ENCODE measurements at regions not wholly inside any gene's neighbourhood (a gene's known extent, or its start where the extent isn't known, plus 50 kb on each side); places are given as distances from the start of the nearest gene placed in this dataset.

DNA sequence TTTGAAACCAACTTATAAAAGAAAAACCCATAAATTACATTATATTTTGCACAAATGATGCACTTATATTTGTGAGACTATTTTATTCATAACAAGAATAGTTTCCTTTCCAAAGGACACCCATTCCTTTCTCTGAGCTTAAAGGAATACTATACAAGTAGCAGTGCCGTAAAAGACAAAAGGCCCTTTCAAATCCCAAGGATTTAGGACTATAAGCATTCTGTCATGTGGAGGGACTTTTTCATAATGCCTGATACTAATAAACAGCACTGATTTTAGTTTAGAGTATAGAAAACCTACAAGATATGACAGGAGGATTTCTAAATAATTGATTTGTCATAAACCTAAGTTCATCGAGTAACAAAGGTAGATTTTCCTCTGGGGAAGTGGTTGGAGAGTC, 1134.2 kb upstream of the ZEB2 start:
- DNase-seq (ENCODE audit: low read depth in 1 of 2, low spot score in 1 of 2) = no peak
- TF ChIP-seq, protein P1, sequence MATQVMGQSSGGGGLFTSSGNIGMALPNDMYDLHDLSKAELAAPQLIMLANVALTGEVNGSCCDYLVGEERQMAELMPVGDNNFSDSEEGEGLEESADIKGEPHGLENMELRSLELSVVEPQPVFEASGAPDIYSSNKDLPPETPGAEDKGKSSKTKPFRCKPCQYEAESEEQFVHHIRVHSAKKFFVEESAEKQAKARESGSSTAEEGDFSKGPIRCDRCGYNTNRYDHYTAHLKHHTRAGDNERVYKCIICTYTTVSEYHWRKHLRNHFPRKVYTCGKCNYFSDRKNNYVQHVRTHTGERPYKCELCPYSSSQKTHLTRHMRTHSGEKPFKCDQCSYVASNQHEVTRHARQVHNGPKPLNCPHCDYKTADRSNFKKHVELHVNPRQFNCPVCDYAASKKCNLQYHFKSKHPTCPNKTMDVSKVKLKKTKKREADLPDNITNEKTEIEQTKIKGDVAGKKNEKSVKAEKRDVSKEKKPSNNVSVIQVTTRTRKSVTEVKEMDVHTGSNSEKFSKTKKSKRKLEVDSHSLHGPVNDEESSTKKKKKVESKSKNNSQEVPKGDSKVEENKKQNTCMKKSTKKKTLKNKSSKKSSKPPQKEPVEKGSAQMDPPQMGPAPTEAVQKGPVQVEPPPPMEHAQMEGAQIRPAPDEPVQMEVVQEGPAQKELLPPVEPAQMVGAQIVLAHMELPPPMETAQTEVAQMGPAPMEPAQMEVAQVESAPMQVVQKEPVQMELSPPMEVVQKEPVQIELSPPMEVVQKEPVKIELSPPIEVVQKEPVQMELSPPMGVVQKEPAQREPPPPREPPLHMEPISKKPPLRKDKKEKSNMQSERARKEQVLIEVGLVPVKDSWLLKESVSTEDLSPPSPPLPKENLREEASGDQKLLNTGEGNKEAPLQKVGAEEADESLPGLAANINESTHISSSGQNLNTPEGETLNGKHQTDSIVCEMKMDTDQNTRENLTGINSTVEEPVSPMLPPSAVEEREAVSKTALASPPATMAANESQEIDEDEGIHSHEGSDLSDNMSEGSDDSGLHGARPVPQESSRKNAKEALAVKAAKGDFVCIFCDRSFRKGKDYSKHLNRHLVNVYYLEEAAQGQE (IDR thresholded peaks at IDR 0.05; ENCODE audit: insufficient replicate concordance, low read depth) = no peak
- TF ChIP-seq, protein P2, sequence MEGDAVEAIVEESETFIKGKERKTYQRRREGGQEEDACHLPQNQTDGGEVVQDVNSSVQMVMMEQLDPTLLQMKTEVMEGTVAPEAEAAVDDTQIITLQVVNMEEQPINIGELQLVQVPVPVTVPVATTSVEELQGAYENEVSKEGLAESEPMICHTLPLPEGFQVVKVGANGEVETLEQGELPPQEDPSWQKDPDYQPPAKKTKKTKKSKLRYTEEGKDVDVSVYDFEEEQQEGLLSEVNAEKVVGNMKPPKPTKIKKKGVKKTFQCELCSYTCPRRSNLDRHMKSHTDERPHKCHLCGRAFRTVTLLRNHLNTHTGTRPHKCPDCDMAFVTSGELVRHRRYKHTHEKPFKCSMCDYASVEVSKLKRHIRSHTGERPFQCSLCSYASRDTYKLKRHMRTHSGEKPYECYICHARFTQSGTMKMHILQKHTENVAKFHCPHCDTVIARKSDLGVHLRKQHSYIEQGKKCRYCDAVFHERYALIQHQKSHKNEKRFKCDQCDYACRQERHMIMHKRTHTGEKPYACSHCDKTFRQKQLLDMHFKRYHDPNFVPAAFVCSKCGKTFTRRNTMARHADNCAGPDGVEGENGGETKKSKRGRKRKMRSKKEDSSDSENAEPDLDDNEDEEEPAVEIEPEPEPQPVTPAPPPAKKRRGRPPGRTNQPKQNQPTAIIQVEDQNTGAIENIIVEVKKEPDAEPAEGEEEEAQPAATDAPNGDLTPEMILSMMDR (IDR thresholded peaks at IDR 0.05; ENCODE audit: insufficient read depth, low read length) = no peak
- TF ChIP-seq SPI1 (IDR thresholded peaks at IDR 0.05; ENCODE audit: borderline replicate concordance, low read depth) = no peak
- no peak for TF ChIP-seq POLR2AphosphoS5 (IDR thresholded peaks at IDR 0.05; ENCODE audit: low read depth)
- no peak for TF ChIP-seq GABPA (IDR thresholded peaks at IDR 0.05; ENCODE audit: low read depth)
- no peak overlapping the region for H3K4me3 ChIP-seq (replicated peaks; ENCODE audit: insufficient read depth, low read length)
- H3K27ac ChIP-seq (replicated peaks) = no peak overlapping the region
- no peaks in the 10 kb centered on the region for H3K27me3 ChIP-seq (ENCODE audit: insufficient read depth, poor library complexity, severe bottlenecking)

DNA sequence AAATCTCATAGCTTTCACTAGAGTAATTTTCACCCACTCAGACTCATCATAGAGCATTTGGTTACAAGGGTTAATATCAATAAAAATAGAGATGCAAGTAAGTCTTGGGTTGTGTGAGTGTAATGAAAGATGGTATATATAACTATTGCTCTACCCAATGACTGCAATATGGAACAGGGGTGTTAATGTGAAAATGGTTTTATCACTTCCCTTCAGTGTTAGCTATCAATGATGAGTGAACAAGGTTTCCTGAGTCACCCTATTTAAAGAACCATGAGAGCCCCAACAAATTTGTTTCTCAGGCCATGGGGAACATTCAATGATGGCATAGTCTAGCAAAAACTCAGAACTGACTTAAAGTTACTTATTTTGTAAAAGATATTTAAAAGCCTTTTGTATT, 1133.6 kb upstream of the ZEB2 start:
- TF ChIP-seq, protein P1 (IDR thresholded peaks at IDR 0.05; ENCODE audit: insufficient replicate concordance, low read depth) = no peak
- TF ChIP-seq, protein P2 (IDR thresholded peaks at IDR 0.05; ENCODE audit: insufficient read depth, low read length) = no peak
- TF ChIP-seq SPI1 (IDR thresholded peaks at IDR 0.05; ENCODE audit: borderline replicate concordance, low read depth) (no peak), GABPA (IDR thresholded peaks at IDR 0.05; ENCODE audit: low read depth) (no peak), POLR2AphosphoS5 (IDR thresholded peaks at IDR 0.05; ENCODE audit: low read depth) (no peak)
- no peak for DNase-seq (ENCODE audit: low read depth in 1 of 2, low spot score in 1 of 2)
- H3K27me3 ChIP-seq (ENCODE audit: insufficient read depth, poor library complexity, severe bottlenecking) = no peaks in the 10 kb centered on the region
- no peak overlapping the region for H3K4me3 ChIP-seq (replicated peaks; ENCODE audit: insufficient read depth, low read length)
- no peak overlapping the region for H3K27ac ChIP-seq (replicated peaks)

DNA sequence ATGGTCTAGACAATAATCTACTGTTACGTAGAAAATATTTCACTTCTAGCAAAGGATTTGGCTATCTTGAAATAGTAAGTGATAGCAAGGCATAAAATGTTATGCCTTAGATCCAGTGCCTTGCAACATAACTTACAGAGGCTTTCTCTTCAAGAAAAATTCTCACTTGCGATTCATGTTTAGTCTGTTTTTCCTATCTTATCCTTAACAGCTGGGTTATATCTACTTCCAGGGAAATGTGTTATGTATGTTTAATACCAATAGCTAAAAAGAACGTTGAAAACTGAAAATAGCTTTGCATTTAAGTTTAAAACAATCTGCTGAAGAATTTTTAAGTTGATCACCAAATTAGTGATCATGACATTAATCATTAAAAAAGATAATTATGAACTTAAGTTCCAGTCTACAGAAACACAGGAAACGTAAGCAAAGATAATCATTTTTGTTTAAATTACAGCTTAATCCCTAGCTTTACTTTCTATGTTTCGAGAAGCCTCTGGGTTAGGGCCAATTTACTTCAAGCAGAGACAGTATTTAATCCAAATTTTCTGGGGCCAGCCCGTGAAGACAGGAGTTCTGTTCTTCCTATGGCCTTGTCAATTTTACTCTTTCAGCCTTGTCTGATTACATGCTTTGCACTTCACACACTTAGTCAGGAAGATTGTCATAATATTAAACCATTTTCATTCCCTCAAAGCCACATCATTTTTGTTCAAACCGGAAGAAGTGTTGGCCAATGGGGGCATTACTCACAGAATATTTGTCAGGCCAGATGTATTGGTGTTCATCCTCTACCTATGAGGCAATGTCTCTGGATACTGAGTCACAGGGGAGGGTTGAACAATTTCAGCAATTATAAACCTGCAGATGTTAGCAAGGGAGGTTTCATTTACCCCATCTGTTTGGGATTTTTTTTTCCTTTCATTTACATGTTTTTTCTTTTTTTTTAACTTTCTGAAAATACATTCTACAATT, 1132.9 kb upstream of the ZEB2 start:
- peak in 1 of 2 experiments; percentile 64 for DNase-seq (ENCODE audit: low read depth in 1 of 2, low spot score in 1 of 2)
- TF ChIP-seq, protein P1 (IDR thresholded peaks at IDR 0.05; ENCODE audit: insufficient replicate concordance, low read depth) = no peak
- TF ChIP-seq, protein P2 (IDR thresholded peaks at IDR 0.05; ENCODE audit: insufficient read depth, low read length) = no peak
- no peak for TF ChIP-seq GABPA (IDR thresholded peaks at IDR 0.05; ENCODE audit: low read depth)
- TF ChIP-seq SPI1 (IDR thresholded peaks at IDR 0.05; ENCODE audit: borderline replicate concordance, low read depth) = no peak
- no peak for TF ChIP-seq POLR2AphosphoS5 (IDR thresholded peaks at IDR 0.05; ENCODE audit: low read depth)
- Histone ChIP-seq H3K27ac (replicated peaks) (no peak overlapping the region), H3K27me3 (ENCODE audit: insufficient read depth, poor library complexity, severe bottlenecking) (no peaks in the 10 kb centered on the region), H3K4me3 (replicated peaks; ENCODE audit: insufficient read depth, low read length) (no peak overlapping the region)

All from HL-60 (cell line).